KOPT-K1 (cell line): ENCODE measurements at regions not wholly inside any gene's neighbourhood (a gene's known extent, or its start where the extent isn't known, plus 50 kb on each side); places are given as distances from the start of the nearest gene placed in this dataset.
"Not testable (repeated sequence)": the region's sequence is repeated elsewhere in the genome, so short reads cannot be mapped to it uniquely, and the experiment has no call there.

Source experiments
- H3K27ac ChIP-seq: fragments of 200-600 bp; sonication (generic); 2 replicates; pipeline ENCODE4 v1.5.1; 2016; ENCODE audit warnings: antibody characterized with exemption, mild to moderate bottlenecking, low read depth, low read length; ENCODE audit not compliant: poor library complexity, severe bottlenecking
- H3K36me3 ChIP-seq: fragments of 200-600 bp; sonication (generic); 2 replicates; pipeline ENCODE4 v1.5.1; 2017; ENCODE audit warnings: antibody characterized with exemption, mild to moderate bottlenecking, low read length, moderate library complexity; ENCODE audit not compliant: insufficient read depth
- H3K9me3 ChIP-seq: fragments of 200-600 bp; sonication (generic); 2 replicates; pipeline ENCODE4 v1.5.1; 2017; ENCODE audit warnings: antibody characterized with exemption, low read length, mild to moderate bottlenecking; ENCODE audit not compliant: insufficient read depth, poor library complexity, severe bottlenecking

DNA sequence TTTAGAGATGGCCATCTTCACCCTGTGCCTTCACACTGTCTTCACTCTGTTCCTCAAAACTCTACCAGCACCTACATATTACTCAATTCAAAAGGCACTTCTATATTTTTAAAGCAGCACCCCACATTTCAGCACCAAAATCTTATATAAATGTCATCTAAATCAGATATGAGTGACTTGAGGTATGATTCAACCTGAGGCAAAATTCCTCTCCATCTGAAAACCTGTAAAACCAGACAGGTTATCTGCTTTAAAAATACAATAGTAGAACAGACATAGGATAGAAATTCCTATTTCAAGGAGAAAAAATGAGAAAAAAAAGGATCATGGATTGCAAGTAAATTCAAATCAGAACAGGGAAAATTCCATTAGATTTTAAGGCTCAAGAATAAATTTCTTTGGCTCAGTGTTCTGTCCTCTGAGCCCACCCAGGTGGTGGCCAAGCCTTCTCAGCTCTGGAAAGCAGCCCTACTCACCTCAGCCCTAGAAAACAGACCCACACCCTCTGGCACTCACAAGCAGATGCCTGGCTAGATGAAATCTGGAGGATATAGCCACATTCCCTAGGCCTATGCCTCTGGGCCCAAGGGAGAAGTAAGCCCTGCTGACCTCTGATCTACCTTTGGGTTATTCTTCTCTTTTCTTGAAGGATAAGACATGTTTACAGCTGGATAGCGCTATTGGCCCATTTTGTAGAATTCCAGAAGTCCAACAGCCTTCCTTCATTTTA lies 211.1 kb upstream of the XIST start:
- Histone ChIP-seq H3K27ac (no peak overlapping the region), H3K36me3 (no peaks in the 10 kb centered on the region)

DNA sequence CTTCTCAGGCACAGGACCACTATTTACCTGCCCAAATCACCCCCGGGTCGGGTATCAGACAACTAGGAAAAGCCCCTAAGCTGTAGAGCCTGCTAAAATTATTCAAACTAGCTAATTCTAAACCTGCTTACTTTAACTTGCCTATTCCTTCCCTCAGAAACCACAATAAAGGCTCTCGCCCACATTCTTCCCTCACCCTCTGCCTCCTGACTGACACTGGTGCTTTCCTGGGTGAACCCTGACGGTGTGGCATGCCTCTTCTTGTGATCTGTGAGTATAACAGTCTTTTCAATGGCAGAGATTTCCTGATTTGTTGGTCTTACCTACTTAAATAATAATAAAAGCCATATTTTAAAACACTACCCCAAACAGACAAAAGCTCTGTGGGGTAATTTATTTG lies 209.4 kb upstream of the XIST start:
- Histone ChIP-seq H3K27ac (no peak overlapping the region), H3K9me3 (no peaks in the 10 kb centered on the region), H3K36me3 (no peaks in the 10 kb centered on the region)

More for the DNA sequence above, 211.1 kb upstream of the XIST start:
- no peaks in the 10 kb centered on the region for H3K9me3 ChIP-seq

GRCh38 chrX:74049126-74049525 lies 196.6 kb upstream of the XIST start:
- Histone ChIP-seq H3K9me3 (no peaks in the 10 kb centered on the region), H3K27ac (no peak overlapping the region), H3K36me3 (no peaks in the 10 kb centered on the region)

- not testable (repeated sequence) for H3K27ac ChIP-seq, H3K36me3 ChIP-seq, H3K9me3 ChIP-seq
These were observed 181.6 kb upstream of the XIST start for GRCh38 chrX:74034066-74034465.

GRCh38 chrX:74031527-74031926 lies 179.0 kb upstream of the XIST start:
- not testable (repeated sequence) for H3K27ac ChIP-seq, H3K36me3 ChIP-seq, H3K9me3 ChIP-seq

GRCh38 chrX:74030766-74031165 lies 178.3 kb upstream of the XIST start:
- not testable (repeated sequence) for H3K36me3 ChIP-seq, H3K27ac ChIP-seq, H3K9me3 ChIP-seq

DNA sequence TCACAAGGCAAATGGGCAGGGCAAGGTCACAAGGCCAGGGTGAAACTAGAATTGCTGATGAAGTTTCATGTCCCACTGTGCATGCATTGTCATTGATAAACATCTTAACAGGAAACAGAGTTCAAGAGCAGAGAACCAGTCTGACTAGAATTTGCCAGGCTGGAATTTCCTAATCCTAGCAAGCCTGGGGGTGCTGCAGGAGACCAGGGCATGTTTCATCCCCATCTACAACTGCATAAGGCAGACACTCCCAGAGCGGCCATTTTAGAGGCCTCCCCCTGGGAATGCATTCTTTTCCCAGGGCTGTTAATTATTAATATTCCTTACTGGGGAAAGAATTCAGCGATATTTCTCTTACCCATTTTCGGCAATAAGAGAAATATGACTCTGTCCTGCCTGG lies 172.6 kb upstream of the XIST start:
- peaks cover 14% of the 10 kb centered on the region for H3K9me3 ChIP-seq
- not testable (repeated sequence) for H3K27ac ChIP-seq, H3K36me3 ChIP-seq

- peak overlapping the region; percentile 56 for H3K27ac ChIP-seq
- H3K9me3 ChIP-seq: peaks cover 14% of the 10 kb centered on the region
- H3K36me3 ChIP-seq: no peaks in the 10 kb centered on the region
These were observed 170.7 kb upstream of the XIST start for GRCh38 chrX:74023203-74023602.

- no peaks in the 10 kb centered on the region for H3K36me3 ChIP-seq
- no peaks in the 10 kb centered on the region for H3K9me3 ChIP-seq
- no peak overlapping the region for H3K27ac ChIP-seq
These were observed 165.7 kb upstream of the XIST start for GRCh38 chrX:74018253-74018652.

GRCh38 chrX:74015379-74016019 lies 163.0 kb upstream of the XIST start:
- no peak overlapping the region for H3K27ac ChIP-seq
- H3K36me3 ChIP-seq: no peaks in the 10 kb centered on the region; the same call in 1 of the 2 replicates
- no peaks in the 10 kb centered on the region for H3K9me3 ChIP-seq

DNA sequence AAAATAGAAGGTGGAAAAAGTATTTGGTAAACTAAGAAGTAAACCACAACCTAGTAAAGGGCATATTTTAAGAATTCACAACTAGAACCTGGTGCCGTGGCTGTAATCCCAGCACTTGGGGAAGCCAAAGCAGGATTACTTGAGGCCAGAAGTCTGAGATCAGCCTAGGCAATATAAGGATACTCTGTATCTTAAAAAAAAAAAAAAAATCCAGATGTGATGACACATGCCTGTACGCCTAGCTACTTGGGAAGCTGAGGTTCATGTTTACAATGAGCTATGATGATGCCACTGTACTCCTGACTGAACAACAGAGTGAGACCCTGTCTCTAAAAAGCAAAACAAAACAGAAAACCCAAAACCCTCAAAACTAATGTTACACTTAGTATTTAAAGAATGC lies 156.5 kb upstream of the XIST start:
- Histone ChIP-seq H3K9me3 (no peaks in the 10 kb centered on the region), H3K27ac (no peak overlapping the region), H3K36me3 (peaks cover 9% of the 10 kb centered on the region; the same call in 1 of the 2 replicates)

DNA sequence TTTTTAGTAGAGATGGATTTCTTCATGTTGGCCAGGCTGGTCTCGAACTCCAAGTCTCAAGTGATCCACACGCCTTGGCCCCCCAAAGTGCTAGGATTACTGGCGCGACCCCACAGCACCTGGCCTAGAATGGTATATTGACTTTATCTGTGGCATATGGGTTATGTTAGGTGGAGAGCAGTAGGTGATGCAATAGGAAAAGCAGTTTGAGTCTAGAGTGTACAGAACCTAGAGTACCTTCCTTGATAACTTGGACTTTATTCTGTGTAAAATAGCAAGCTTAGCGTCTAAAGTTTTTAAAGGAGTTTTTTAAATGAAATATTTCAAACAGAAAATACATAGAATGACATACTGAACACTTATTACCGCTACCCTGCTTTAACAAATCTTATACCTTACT lies 139.5 kb upstream of the XIST start:
- Histone ChIP-seq H3K27ac (no peak overlapping the region), H3K9me3 (peaks cover 9% of the 10 kb centered on the region), H3K36me3 (peaks cover 31% of the 10 kb centered on the region)

GRCh38 chrX:73987166-73987565 lies 134.7 kb upstream of the XIST start:
- no peak overlapping the region for H3K27ac ChIP-seq
- peaks cover 19% of the 10 kb centered on the region; the same call in 1 of the 2 replicates for H3K36me3 ChIP-seq
- no peaks in the 10 kb centered on the region for H3K9me3 ChIP-seq

GRCh38 chrX:73979551-73980131 lies 127.1 kb upstream of the XIST start:
- Histone ChIP-seq H3K27ac (no peak overlapping the region), H3K36me3 (peaks cover 11% of the 10 kb centered on the region; the same call in 1 of the 2 replicates), H3K9me3 (no peaks in the 10 kb centered on the region)

DNA sequence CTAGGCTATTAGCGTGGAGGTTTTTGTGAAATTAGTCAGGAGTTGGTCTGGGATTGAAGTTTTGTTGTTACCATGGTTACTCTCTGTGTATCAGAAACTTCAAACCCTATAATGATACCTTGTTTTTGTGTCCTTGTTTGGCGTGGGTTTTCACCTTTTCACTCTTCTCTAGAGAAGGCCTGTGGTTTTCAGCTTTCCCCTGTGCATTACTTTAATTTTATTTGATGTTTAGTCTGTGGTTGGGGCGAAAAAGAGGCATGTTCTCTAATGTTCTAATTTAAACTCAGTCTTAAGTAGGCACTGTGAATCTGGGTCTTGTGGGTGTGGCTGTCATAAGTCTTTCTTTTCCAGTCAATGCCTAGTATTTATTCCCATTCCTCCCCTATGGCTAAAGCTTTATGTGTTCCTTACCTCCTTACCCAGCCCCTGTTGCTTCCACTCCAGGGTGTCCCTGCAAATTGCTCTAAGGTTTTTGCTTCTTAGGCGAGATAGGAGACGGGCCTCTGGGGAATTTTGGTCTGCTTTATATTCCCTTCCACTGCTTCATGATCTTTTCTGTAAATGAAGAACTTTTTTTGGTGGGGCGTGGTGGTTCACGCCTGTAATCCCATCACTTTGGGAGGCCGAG lies 125.1 kb upstream of the XIST start:
- H3K27ac ChIP-seq: no peak overlapping the region
- H3K36me3 ChIP-seq: no peaks in the 10 kb centered on the region; the same call in 1 of the 2 replicates
- no peaks in the 10 kb centered on the region for H3K9me3 ChIP-seq
